ENCODE measurements at regions not wholly inside any gene's neighbourhood (a gene's known extent, or its start where the extent isn't known, plus 50 kb on each side); places are given as distances from the start of the nearest gene placed in this dataset.

- Histone ChIP-seq H3K27me3 (ENCODE audit: insufficient read depth, low read length) (no peaks in the 10 kb centered on the region), H2AFZ (ENCODE audit: low read length) (no peak overlapping the region), H3K14ac (ENCODE audit: insufficient read depth, low read length) (no peak overlapping the region), H3K4ac (ENCODE audit: low read depth, low read length) (no peak overlapping the region), H2BK120ac (ENCODE audit: low read depth, low read length, poor library complexity, severe bottlenecking) (no peak overlapping the region), H4K5ac (ENCODE audit: insufficient read length, low read depth, low read length) (no peak overlapping the region), H3K9ac (ENCODE audit: extremely low read depth, insufficient read length, low read length) (no peak overlapping the region), H3K27ac (ENCODE audit: insufficient read length, low read depth, low read length) (no peak overlapping the region), H3K9me3 (ENCODE audit: control insufficient read depth, low read depth, low read length) (no peaks in the 10 kb centered on the region), H3K4me1 (ENCODE audit: insufficient read depth, low read length) (no peaks in the 10 kb centered on the region), H3K79me2 (ENCODE audit: insufficient read depth, low read length) (no peaks in the 10 kb centered on the region), H2BK20ac (ENCODE audit: low read depth, low read length, poor library complexity, severe bottlenecking) (no peak overlapping the region), H4K8ac (replicated peaks; ENCODE audit: insufficient read length, low read depth, low read length) (no peak overlapping the region), H3K23ac (ENCODE audit: insufficient read length, low read depth, low read length) (no peak overlapping the region), H3K79me1 (ENCODE audit: insufficient read depth, low read depth, low read length, poor library complexity, severe bottlenecking) (no peaks in the 10 kb centered on the region), H3K18ac (ENCODE audit: insufficient read length, low read depth, low read length) (no peak overlapping the region), H2BK15ac (ENCODE audit: low read depth, low read length) (no peak overlapping the region), H4K91ac (ENCODE audit: insufficient read length, low read depth, low read length) (no peak overlapping the region), H3K56ac (ENCODE audit: insufficient read length, low read depth, low read length) (no peak overlapping the region), H4K20me1 (ENCODE audit: control insufficient read depth, insufficient read depth, insufficient read length) (no peaks in the 10 kb centered on the region), H3T11ph (ENCODE audit: low read length) (no peak overlapping the region), H3K23me2 (ENCODE audit: insufficient read length, low read depth, low read length, poor library complexity, severe bottlenecking) (no peaks in the 10 kb centered on the region), H2BK12ac (ENCODE audit: insufficient read length, low read depth, low read length) (no peak overlapping the region), H3K4me2 (ENCODE audit: insufficient read depth, insufficient read length, low read length) (no peak overlapping the region), H2AK5ac (ENCODE audit: insufficient read length, low read length) (no peak overlapping the region), H2BK5ac (ENCODE audit: insufficient read length, low read length) (no peak overlapping the region)
- no peak for TF ChIP-seq CTCF (conservative IDR thresholded peaks at IDR 0.05)
- DNase-seq: no peak
- Mint-ChIP-seq H3K36me3 (ENCODE audit: insufficient read depth in 1 of 3, low read depth in 3 of 3) (no peaks in the 10 kb centered on the region; a peak in 1 of 7 replicates), H3K9me3 (no peaks in the 10 kb centered on the region), H3K27me3 (ENCODE audit: low read depth) (no peaks in the 10 kb centered on the region), H3K4me3 (no peak overlapping the region), H3K4me1 (no peaks in the 10 kb centered on the region), H3K27ac (no peak overlapping the region)
- no CpG with 5 or more reads among the region's 3 CpGs for WGBS (ENCODE audit: extremely low coverage, insufficient read length, low lambda C conversion rate)
Measured at GRCh38 chr6:119602215-119603178, 252.9 kb upstream of the MAN1A1 start.

Data from H9 (cell line).